ENCODE measurements at regions not wholly inside any gene's neighbourhood (a gene's known extent, or its start where the extent isn't known, plus 50 kb on each side); places are given as distances from the start of the nearest gene placed in this dataset.

DNA sequence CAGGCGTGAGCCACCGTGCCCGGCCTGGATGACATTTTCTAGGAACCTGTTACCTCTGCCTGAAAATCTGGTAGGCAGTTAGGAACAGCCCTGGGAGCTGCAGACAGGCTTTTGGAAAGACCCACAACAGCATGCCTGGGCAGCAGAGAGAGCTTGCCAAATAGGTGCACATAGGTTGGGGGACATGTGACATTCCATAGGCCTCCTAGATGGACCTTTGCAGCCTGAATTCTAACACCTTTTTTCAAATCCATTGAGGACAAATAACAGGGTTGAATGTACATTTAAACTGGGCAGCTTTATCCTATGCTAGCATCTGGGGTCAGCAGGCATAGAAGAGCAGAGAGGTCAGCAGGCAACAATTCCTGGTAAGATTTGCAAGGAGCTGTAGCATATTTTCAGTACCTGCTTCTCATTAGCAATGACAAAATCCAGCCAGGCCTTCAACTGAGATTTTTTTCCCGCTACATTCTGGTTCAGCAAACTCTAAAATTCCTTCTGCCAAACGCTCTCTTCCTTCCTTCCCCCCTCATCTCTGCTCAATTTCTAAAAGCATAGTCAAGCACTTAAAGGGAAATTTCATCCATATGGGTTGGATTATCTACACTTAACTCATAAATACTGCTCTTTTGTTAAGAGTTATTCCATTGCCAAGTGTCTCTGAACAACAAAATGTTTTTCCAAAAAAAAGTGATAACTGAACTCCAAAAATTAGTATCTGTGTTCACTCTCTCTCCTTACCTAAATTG is 75.2 kb downstream of the SOWAHC start:
- TF ChIP-seq POLR2A (IDR thresholded peaks at IDR 0.05) (no peak), POLR2AphosphoS5 (IDR thresholded peaks at IDR 0.05) (no peak)
- TF ChIP-seq, protein P1, sequence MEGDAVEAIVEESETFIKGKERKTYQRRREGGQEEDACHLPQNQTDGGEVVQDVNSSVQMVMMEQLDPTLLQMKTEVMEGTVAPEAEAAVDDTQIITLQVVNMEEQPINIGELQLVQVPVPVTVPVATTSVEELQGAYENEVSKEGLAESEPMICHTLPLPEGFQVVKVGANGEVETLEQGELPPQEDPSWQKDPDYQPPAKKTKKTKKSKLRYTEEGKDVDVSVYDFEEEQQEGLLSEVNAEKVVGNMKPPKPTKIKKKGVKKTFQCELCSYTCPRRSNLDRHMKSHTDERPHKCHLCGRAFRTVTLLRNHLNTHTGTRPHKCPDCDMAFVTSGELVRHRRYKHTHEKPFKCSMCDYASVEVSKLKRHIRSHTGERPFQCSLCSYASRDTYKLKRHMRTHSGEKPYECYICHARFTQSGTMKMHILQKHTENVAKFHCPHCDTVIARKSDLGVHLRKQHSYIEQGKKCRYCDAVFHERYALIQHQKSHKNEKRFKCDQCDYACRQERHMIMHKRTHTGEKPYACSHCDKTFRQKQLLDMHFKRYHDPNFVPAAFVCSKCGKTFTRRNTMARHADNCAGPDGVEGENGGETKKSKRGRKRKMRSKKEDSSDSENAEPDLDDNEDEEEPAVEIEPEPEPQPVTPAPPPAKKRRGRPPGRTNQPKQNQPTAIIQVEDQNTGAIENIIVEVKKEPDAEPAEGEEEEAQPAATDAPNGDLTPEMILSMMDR (IDR thresholded peaks at IDR 0.05) = no peak

Data from gastroesophageal sphincter (tissue), 3 donors.